NT2/D1 (cell line): ENCODE measurements at regions not wholly inside any gene's neighbourhood (a gene's known extent, or its start where the extent isn't known, plus 50 kb on each side); places are given as distances from the start of the nearest gene placed in this dataset.

Experiments
- SUZ12 ChIP-seq: IDR thresholded peaks from 2 replicates; pipeline ENCODE4 v1.6.1; 2011; ENCODE audit not compliant: insufficient read length, insufficient read depth; ENCODE audit errors: extremely low read depth
- YY1 ChIP-seq: IDR thresholded peaks from 2 replicates; pipeline ENCODE4 v1.6.1; 2011; ENCODE audit not compliant: insufficient read length, insufficient read depth
- ZNF274 ChIP-seq: IDR thresholded peaks from 2 replicates; pipeline ENCODE4 v1.6.1; 2011; ENCODE audit warnings: mild to moderate bottlenecking, low read depth, low read length

GRCh38 chr6:163872335-163872734, 457.8 kb downstream of the QKI start:
- no peak for TF ChIP-seq ZNF274
- TF ChIP-seq YY1 = no peak
- TF ChIP-seq SUZ12 = no peak
